Neural progenitor cell (in vitro differentiated cells): ENCODE measurements at regions not wholly inside any gene's neighbourhood (a gene's known extent, or its start where the extent isn't known, plus 50 kb on each side); places are given as distances from the start of the nearest gene placed in this dataset.

ENCODE experiments used
- CTCF ChIP-seq: fragments of 200-600 bp; sonication (generic); IDR thresholded peaks from 2 replicates; pipeline ENCODE4 v1.5.1; 2017; ENCODE audit warnings: antibody characterized with exemption, mild to moderate bottlenecking
- EZH2phosphoT487 ChIP-seq: fragments of 200-600 bp; sonication (generic); IDR thresholded peaks from 2 replicates; pipeline ENCODE4 v1.6.1; 2017; ENCODE audit warnings: antibody characterized with exemption

GRCh38 chr1:34378968-34379856 is 202.5 kb downstream of the C1orf94 start:
- TF ChIP-seq EZH2phosphoT487 (no peak), CTCF (no peak)
